SK-N-SH treated with all-trans-retinoic acid at 6 μM for 48 hours (cell line): ENCODE measurements at regions not wholly inside any gene's neighbourhood (a gene's known extent, or its start where the extent isn't known, plus 50 kb on each side); places are given as distances from the start of the nearest gene placed in this dataset.

ENCODE experiments used
- ARNTL ChIP-seq: fragments of 450-650 bp; formaldehyde crosslinking; IDR thresholded peaks from 2 replicates; pipeline ENCODE4 v1.5.0; 2020; ENCODE audit warnings: low read depth, mild to moderate bottlenecking, moderate library complexity, borderline replicate concordance
- OSR1 ChIP-seq: fragments of 250-450 bp; sonication (Bioruptor Pico); IDR thresholded peaks from 2 replicates; pipeline ENCODE4 v1.8.0; 2022; ENCODE audit warnings: moderate library complexity, mild to moderate bottlenecking, inconsistent platforms
- PPARA ChIP-seq: fragments of 250-450 bp; sonication (Bioruptor Pico); IDR thresholded peaks from 2 replicates; pipeline ENCODE4 v1.5.0; 2020; ENCODE audit warnings: mild to moderate bottlenecking, borderline replicate concordance
- TF ChIP-seq, protein P1 (sequence below): fragments of 250-450 bp; sonication (Bioruptor Pico); IDR thresholded peaks from 2 replicates; pipeline ENCODE4 v1.5.1; 2020; ENCODE audit warnings: low read depth, mild to moderate bottlenecking, moderate library complexity

GRCh38 chr6:3534599-3534998 lies 77.7 kb upstream of the SLC22A23 start:
- TF ChIP-seq ARNTL (CRISPR knock-in tag) (no peak), PPARA (CRISPR knock-in tag) (no peak), OSR1 (CRISPR knock-in tag) (no peak)
- TF ChIP-seq, protein P1, sequence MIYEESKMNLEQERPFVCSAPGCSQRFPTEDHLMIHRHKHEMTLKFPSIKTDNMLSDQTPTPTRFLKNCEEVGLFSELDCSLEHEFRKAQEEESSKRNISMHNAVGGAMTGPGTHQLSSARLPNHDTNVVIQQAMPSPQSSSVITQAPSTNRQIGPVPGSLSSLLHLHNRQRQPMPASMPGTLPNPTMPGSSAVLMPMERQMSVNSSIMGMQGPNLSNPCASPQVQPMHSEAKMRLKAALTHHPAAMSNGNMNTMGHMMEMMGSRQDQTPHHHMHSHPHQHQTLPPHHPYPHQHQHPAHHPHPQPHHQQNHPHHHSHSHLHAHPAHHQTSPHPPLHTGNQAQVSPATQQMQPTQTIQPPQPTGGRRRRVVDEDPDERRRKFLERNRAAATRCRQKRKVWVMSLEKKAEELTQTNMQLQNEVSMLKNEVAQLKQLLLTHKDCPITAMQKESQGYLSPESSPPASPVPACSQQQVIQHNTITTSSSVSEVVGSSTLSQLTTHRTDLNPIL = no peak
